GM19240 (cell line): ENCODE measurements at regions not wholly inside any gene's neighbourhood (a gene's known extent, or its start where the extent isn't known, plus 50 kb on each side); places are given as distances from the start of the nearest gene placed in this dataset.

Experiments
- DNase-seq: peaks from one replicate; pipeline ENCODE4 v3.0.0; 2011; ENCODE audit warnings: low spot score; ENCODE audit not compliant: insufficient read length

DNA sequence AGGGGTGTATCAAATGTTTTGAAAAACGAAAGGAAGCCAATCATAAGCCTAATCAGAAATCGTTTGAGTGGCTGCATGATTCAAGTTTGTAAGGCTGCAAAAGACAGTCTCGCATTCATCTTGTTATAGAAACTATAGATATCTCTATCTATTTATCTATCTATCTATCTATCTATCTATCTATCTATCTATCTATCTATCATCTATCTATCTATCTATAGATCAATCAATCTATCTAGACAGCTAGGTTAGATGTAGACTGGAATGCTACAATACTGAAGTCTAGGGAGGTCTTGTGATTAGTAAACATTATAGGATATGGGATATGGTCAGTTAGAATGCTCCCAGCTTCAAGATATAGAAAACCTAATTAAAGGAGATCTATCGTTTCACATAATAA is 52.2 kb upstream of the BTG1 start:
- DNase-seq = no peak

GRCh38 chr12:92196368-92196767 is 50.7 kb upstream of the BTG1 start:
- no peak for DNase-seq
